ENCODE measurements at regions not wholly inside any gene's neighbourhood (a gene's known extent, or its start where the extent isn't known, plus 50 kb on each side); places are given as distances from the start of the nearest gene placed in this dataset.

- Histone ChIP-seq H3K79me2 (ENCODE audit: control insufficient read depth, insufficient read depth, low read length) (no peaks in the 10 kb centered on the region), H3K9me1 (replicated peaks; ENCODE audit: control insufficient read depth, extremely low read depth, insufficient read depth, low read length) (no peaks in the 10 kb centered on the region), H3K27ac (ENCODE audit: insufficient read depth, low read depth, low read length) (no peak overlapping the region), H4K20me1 (replicated peaks; ENCODE audit: control insufficient read depth, extremely low read depth, insufficient read depth, low read length) (no peaks in the 10 kb centered on the region), H3K27me3 (ENCODE audit: control insufficient read depth in 2 of 2, insufficient read depth in 2 of 2, low read length in 2 of 2) (peaks cover 12 to 21% of the 10 kb centered on the region in 2 experiments), H2AFZ (ENCODE audit: low read depth, low read length) (no peak overlapping the region), H3K9ac (replicated peaks; ENCODE audit: extremely low read depth, insufficient read depth, low read length) (no peak overlapping the region), H3K4me1 (ENCODE audit: control insufficient read depth, extremely low read depth, insufficient read depth, low read length) (no peaks in the 10 kb centered on the region), H3K36me3 (ENCODE audit: control insufficient read depth in 2 of 2, extremely low read depth in 1 of 2, insufficient read depth in 2 of 2, low read length in 2 of 2) (no peaks in the 10 kb centered on the region), H3K4me2 (ENCODE audit: insufficient read depth, low read length) (no peak overlapping the region), H3K4me3 (replicated peaks in 1 of 3; ENCODE audit: insufficient read depth in 1 of 3, low read depth in 1 of 3, low read length in 3 of 3) (no peak overlapping the region), H3K9me3 (replicated peaks; ENCODE audit: control insufficient read depth, insufficient read depth, low read length) (no peaks in the 10 kb centered on the region)
- DNase-seq (ENCODE audit: low read depth, low spot score), result no peak
- dilution Hi-C loops (cut with MboI; ENCODE audit: extremely low pct_ligation_motif_present, low sequenced_read_pairs) (no loop called here), intact Hi-C loops (cut with micrococcal nuclease) (no loop called here)
- POLR2A ChIA-PET, result no interaction called here
- FAIRE-seq, result no peak
- TF ChIP-seq POLR2A (IDR thresholded peaks at IDR 0.05; ENCODE audit: low read depth, low read length) (no peak), JUN (IDR thresholded peaks at IDR 0.05; ENCODE audit: borderline replicate concordance, insufficient read depth, insufficient read length, low read depth) (no peak), EZH2 (IDR thresholded peaks at IDR 0.05; ENCODE audit: borderline replicate concordance, low read depth, low read length, severe bottlenecking) (no peak), MYC (IDR thresholded peaks at IDR 0.05; ENCODE audit: low read depth, low read length) (no peak), FOS (IDR thresholded peaks at IDR 0.05; ENCODE audit: borderline replicate concordance, insufficient read depth, low read length) (no peak), GATA2 (IDR thresholded peaks at IDR 0.05; ENCODE audit: insufficient read depth, insufficient read length, low read depth, low read length) (no peak), POLR2AphosphoS5 (IDR thresholded peaks at IDR 0.05; ENCODE audit: insufficient read depth, low read depth, low read length) (no peak), MAX (IDR thresholded peaks at IDR 0.05; ENCODE audit: insufficient read depth, insufficient read length) (no peak)
- TF ChIP-seq, protein P1, sequence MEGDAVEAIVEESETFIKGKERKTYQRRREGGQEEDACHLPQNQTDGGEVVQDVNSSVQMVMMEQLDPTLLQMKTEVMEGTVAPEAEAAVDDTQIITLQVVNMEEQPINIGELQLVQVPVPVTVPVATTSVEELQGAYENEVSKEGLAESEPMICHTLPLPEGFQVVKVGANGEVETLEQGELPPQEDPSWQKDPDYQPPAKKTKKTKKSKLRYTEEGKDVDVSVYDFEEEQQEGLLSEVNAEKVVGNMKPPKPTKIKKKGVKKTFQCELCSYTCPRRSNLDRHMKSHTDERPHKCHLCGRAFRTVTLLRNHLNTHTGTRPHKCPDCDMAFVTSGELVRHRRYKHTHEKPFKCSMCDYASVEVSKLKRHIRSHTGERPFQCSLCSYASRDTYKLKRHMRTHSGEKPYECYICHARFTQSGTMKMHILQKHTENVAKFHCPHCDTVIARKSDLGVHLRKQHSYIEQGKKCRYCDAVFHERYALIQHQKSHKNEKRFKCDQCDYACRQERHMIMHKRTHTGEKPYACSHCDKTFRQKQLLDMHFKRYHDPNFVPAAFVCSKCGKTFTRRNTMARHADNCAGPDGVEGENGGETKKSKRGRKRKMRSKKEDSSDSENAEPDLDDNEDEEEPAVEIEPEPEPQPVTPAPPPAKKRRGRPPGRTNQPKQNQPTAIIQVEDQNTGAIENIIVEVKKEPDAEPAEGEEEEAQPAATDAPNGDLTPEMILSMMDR (IDR thresholded peaks at IDR 0.05; ENCODE audit: extremely low read depth in 1 of 2, insufficient read depth in 1 of 2, low read depth in 1 of 2, low read length in 2 of 2), result no peak
- BruUV-seq (replicated peaks), result no TSS peak
- CTCF ChIA-PET, result no interaction called here
Measured at GRCh38 chr21:35974775-35975174, 85.6 kb downstream of the SETD4 start.

Data from endothelial cell of umbilical vein (primary cell).